GM10266 (cell line): ENCODE measurements at regions not wholly inside any gene's neighbourhood (a gene's known extent, or its start where the extent isn't known, plus 50 kb on each side); places are given as distances from the start of the nearest gene placed in this dataset.

Experiments used
- DNase-seq: peaks from one replicate; pipeline ENCODE4 v3.0.0; 2012; ENCODE audit errors: extremely low spot score
- CTCF ChIP-seq: IDR thresholded peaks from 2 replicates; pipeline ENCODE4 v1.5.1; 2012; ENCODE audit warnings: mild to moderate bottlenecking, low read depth; ENCODE audit not compliant: control insufficient read depth, insufficient read depth; ENCODE audit errors: missing control alignments

GRCh38 chr4:8727546-8728510 lies 135.3 kb downstream of the CPZ start:
- TF ChIP-seq CTCF, result no peak
- no peak for DNase-seq

GRCh38 chr4:8727131-8727530 lies 134.6 kb downstream of the CPZ start:
- TF ChIP-seq CTCF, result no peak
- no peak for DNase-seq

GRCh38 chr4:8726344-8726851 lies 133.8 kb downstream of the CPZ start:
- no peak for DNase-seq
- TF ChIP-seq CTCF, result no peak

GRCh38 chr4:8725845-8726244 lies 133.3 kb downstream of the CPZ start:
- TF ChIP-seq CTCF, result no peak

GRCh38 chr4:8725071-8725841 lies 132.7 kb downstream of the CPZ start:
- DNase-seq, result no peak
- TF ChIP-seq CTCF, result no peak

More at GRCh38 chr4:8725845-8726244, 133.3 kb downstream of the CPZ start:
- DNase-seq, result no peak

- no peak for TF ChIP-seq CTCF
- no peak for DNase-seq
These were observed 132.0 kb downstream of the CPZ start for GRCh38 chr4:8724436-8725070.
